Neural cell (in vitro differentiated cells): ENCODE measurements at regions not wholly inside any gene's neighbourhood (a gene's known extent, or its start where the extent isn't known, plus 50 kb on each side); places are given as distances from the start of the nearest gene placed in this dataset.

Experiments used
- CTCF ChIP-seq: fragments of 450-650 bp; IDR thresholded peaks from 2 replicates; pipeline ENCODE4 v1.5.1; 2014; ENCODE audit warnings: antibody characterized with exemption, mild to moderate bottlenecking, moderate library complexity; ENCODE audit not compliant: poor library complexity, severe bottlenecking
- EP300 ChIP-seq: fragments of 450-650 bp; conservative IDR thresholded peaks from 2 replicates; pipeline ENCODE4 v1.6.1; 2014; ENCODE audit warnings: antibody characterized with exemption, mild to moderate bottlenecking, moderate library complexity; ENCODE audit not compliant: poor library complexity, severe bottlenecking
- EZH2 ChIP-seq: fragments of 200-600, 300-800 bp; shearing (Covaris generic), sonication (generic); IDR thresholded peaks from 2 replicates; pipeline ENCODE4 v1.6.1; 2014; ENCODE audit warnings: antibody characterized with exemption, low read length, borderline replicate concordance, mild to moderate bottlenecking; ENCODE audit not compliant: insufficient read depth, poor library complexity, severe bottlenecking
- MXI1 ChIP-seq: fragments of 450-650 bp; conservative IDR thresholded peaks from 2 replicates; pipeline ENCODE4 v1.6.1; 2014; ENCODE audit warnings: antibody characterized with exemption, mild to moderate bottlenecking; ENCODE audit not compliant: poor library complexity, severe bottlenecking
- POLR2AphosphoS5 ChIP-seq: IDR thresholded peaks from 2 replicates; pipeline ENCODE4 v1.6.1; 2012
- RAD21 ChIP-seq: fragments of 450-650 bp; conservative IDR thresholded peaks from 2 replicates; pipeline ENCODE4 v1.6.1; 2014; ENCODE audit warnings: antibody characterized with exemption, mild to moderate bottlenecking, moderate library complexity
- REST ChIP-seq: IDR thresholded peaks from 2 replicates; pipeline ENCODE4 v1.6.1; 2012; ENCODE audit warnings: borderline replicate concordance
- SMC3 ChIP-seq: fragments of 450-650 bp; conservative IDR thresholded peaks from 2 replicates; pipeline ENCODE4 v1.6.1; 2014; ENCODE audit warnings: antibody characterized with exemption, mild to moderate bottlenecking, moderate library complexity; ENCODE audit not compliant: poor library complexity
- TAF1 ChIP-seq: IDR thresholded peaks from 2 replicates; pipeline ENCODE4 v1.6.1; 2012; ENCODE audit warnings: low read depth

GRCh38 chr3:191912616-191913204 lies 451.7 kb downstream of the PYDC2 start:
- TF ChIP-seq EP300 (no peak), CTCF (no peak), EZH2 (no peak), POLR2AphosphoS5 (no peak), RAD21 (no peak), MXI1 (no peak), TAF1 (no peak), REST (no peak), SMC3 (no peak)
